Osteocyte (in vitro differentiated cells): ENCODE measurements at regions not wholly inside any gene's neighbourhood (a gene's known extent, or its start where the extent isn't known, plus 50 kb on each side); places are given as distances from the start of the nearest gene placed in this dataset.

Experiments
- DNase-seq: peaks from one replicate; pipeline ENCODE4 v3.0.0; 2021; ENCODE audit warnings: mixed read lengths; ENCODE audit not compliant: unreplicated experiment; ENCODE audit errors: extremely low spot score
- H3K27ac Mint-ChIP-seq: one replicate; pipeline ENCODE4 v1.8.0; 2021; ENCODE audit warnings: mild to moderate bottlenecking, mixed read lengths; ENCODE audit not compliant: unreplicated experiment
- H3K27me3 Mint-ChIP-seq: one replicate; pipeline ENCODE4 v1.8.0; 2021; ENCODE audit warnings: mixed read lengths; ENCODE audit not compliant: unreplicated experiment
- H3K36me3 Mint-ChIP-seq: one replicate; pipeline ENCODE4 v1.8.0; 2021; ENCODE audit warnings: mixed read lengths; ENCODE audit not compliant: unreplicated experiment
- H3K4me1 Mint-ChIP-seq: one replicate; pipeline ENCODE4 v1.8.0; 2021; ENCODE audit warnings: mixed read lengths; ENCODE audit not compliant: unreplicated experiment
- H3K4me3 Mint-ChIP-seq: one replicate; pipeline ENCODE4 v1.8.0; 2021; ENCODE audit warnings: mild to moderate bottlenecking, moderate library complexity, mixed read lengths; ENCODE audit not compliant: unreplicated experiment
- H3K9me3 Mint-ChIP-seq: one replicate; pipeline ENCODE4 v1.8.0; 2021; ENCODE audit warnings: mixed read lengths; ENCODE audit not compliant: unreplicated experiment
- TF ChIP-seq, protein P1 (sequence below): fragments of 200-600 bp; sonication (generic); IDR thresholded peaks from 2 replicates; pipeline ENCODE4 v1.5.0; 2021; ENCODE audit warnings: antibody characterized with exemption, mild to moderate bottlenecking, moderate library complexity

- Mint-ChIP-seq H3K4me1 (peaks cover 14% of the 10 kb centered on the region), H3K4me3 (no peak overlapping the region), H3K27me3 (no peaks in the 10 kb centered on the region), H3K9me3 (no peaks in the 10 kb centered on the region), H3K27ac (no peak overlapping the region), H3K36me3 (peaks cover 7% of the 10 kb centered on the region)
- TF ChIP-seq, protein P1, sequence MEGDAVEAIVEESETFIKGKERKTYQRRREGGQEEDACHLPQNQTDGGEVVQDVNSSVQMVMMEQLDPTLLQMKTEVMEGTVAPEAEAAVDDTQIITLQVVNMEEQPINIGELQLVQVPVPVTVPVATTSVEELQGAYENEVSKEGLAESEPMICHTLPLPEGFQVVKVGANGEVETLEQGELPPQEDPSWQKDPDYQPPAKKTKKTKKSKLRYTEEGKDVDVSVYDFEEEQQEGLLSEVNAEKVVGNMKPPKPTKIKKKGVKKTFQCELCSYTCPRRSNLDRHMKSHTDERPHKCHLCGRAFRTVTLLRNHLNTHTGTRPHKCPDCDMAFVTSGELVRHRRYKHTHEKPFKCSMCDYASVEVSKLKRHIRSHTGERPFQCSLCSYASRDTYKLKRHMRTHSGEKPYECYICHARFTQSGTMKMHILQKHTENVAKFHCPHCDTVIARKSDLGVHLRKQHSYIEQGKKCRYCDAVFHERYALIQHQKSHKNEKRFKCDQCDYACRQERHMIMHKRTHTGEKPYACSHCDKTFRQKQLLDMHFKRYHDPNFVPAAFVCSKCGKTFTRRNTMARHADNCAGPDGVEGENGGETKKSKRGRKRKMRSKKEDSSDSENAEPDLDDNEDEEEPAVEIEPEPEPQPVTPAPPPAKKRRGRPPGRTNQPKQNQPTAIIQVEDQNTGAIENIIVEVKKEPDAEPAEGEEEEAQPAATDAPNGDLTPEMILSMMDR, result no peak
- no peak for DNase-seq
Observed at GRCh38 chr4:124953486-124953885, 241.0 kb upstream of the ANKRD50 start.

DNA sequence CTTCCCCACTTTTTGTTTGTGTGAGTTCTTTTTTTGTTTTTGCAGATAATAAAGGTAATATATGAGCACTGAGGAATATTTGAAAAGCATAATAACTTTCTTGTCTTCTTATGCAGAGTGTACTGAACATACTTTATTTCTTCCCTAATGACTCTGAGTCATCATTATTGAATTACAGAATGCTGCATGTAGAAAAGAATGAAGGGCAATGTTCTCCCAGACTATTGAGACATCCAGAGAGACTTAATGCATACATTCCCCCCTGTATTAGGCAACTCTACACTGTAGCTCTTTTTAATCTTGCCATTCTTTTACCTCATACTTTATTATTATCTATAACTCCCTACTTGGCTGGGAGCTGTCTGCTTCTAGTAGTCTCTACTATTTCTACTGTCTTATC lies 240.5 kb upstream of the ANKRD50 start:
- Mint-ChIP-seq H3K9me3 (no peaks in the 10 kb centered on the region), H3K4me1 (peaks cover 17% of the 10 kb centered on the region), H3K4me3 (no peak overlapping the region), H3K27ac (peak overlapping the region; percentile 20), H3K36me3 (peaks cover 7% of the 10 kb centered on the region), H3K27me3 (no peaks in the 10 kb centered on the region)
- TF ChIP-seq, protein P1, result no peak
- DNase-seq, result no peak

GRCh38 chr4:124952601-124953000 lies 240.1 kb upstream of the ANKRD50 start:
- peak overlapping the region; percentile 20 for H3K27ac Mint-ChIP-seq
- TF ChIP-seq, protein P1, result no peak
- peaks cover 21% of the 10 kb centered on the region for H3K4me1 Mint-ChIP-seq
- no peak for DNase-seq
- H3K9me3 Mint-ChIP-seq, result no peaks in the 10 kb centered on the region
- H3K4me3 Mint-ChIP-seq, result no peak overlapping the region
- H3K36me3 Mint-ChIP-seq, result peaks cover 7% of the 10 kb centered on the region
- no peaks in the 10 kb centered on the region for H3K27me3 Mint-ChIP-seq

GRCh38 chr4:124948976-124949597 lies 236.6 kb upstream of the ANKRD50 start:
- no peaks in the 10 kb centered on the region for H3K27me3 Mint-ChIP-seq
- peaks cover 7% of the 10 kb centered on the region for H3K36me3 Mint-ChIP-seq
- no peak for DNase-seq
- H3K4me3 Mint-ChIP-seq, result no peak overlapping the region
- H3K27ac Mint-ChIP-seq, result no peak overlapping the region
- no peaks in the 10 kb centered on the region for H3K9me3 Mint-ChIP-seq
- TF ChIP-seq, protein P1, result no peak
- H3K4me1 Mint-ChIP-seq, result peaks cover 25% of the 10 kb centered on the region

GRCh38 chr4:124947622-124948265 lies 235.2 kb upstream of the ANKRD50 start:
- Mint-ChIP-seq H3K36me3 (peaks cover 7% of the 10 kb centered on the region), H3K27me3 (no peaks in the 10 kb centered on the region), H3K9me3 (no peaks in the 10 kb centered on the region), H3K4me3 (peak overlapping the region; percentile 50), H3K4me1 (peaks cover 16% of the 10 kb centered on the region), H3K27ac (peak overlapping the region; percentile 42)
- TF ChIP-seq, protein P1, result no peak
- no peak for DNase-seq
